GM18499 (cell line): ENCODE measurements at regions not wholly inside any gene's neighbourhood (a gene's known extent, or its start where the extent isn't known, plus 50 kb on each side); places are given as distances from the start of the nearest gene placed in this dataset.
"Not testable (repeated sequence)": the region's sequence is repeated elsewhere in the genome, so short reads cannot be mapped to it uniquely, and the experiment has no call there.

Source experiments
- ATAC-seq: cut with Tn5 transposase; IDR thresholded peaks from one replicate; pipeline ENCODE4 v1.9.1; 2021; ENCODE audit warnings: moderate number of reproducible peaks; ENCODE audit not compliant: insufficient read depth, unreplicated experiment

DNA sequence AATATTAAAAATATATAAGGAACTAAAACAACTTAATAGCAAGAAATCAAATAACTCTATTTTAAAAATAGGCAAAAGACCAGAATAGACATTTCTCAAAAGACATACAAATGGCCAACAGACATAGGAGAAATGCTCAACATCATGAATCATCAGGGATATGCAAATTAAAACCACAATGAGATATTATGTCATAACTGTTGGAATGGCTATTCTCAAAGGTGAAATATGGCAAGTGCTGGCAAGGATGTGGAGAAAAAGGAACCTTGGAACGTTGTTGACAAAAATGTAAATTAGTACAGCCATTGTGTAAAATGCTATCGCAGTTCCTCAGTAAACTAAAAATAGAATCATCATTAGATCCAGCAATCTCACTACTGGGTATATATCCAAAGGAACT, 468.5 kb downstream of the NFIB start:
- no peak for ATAC-seq

DNA sequence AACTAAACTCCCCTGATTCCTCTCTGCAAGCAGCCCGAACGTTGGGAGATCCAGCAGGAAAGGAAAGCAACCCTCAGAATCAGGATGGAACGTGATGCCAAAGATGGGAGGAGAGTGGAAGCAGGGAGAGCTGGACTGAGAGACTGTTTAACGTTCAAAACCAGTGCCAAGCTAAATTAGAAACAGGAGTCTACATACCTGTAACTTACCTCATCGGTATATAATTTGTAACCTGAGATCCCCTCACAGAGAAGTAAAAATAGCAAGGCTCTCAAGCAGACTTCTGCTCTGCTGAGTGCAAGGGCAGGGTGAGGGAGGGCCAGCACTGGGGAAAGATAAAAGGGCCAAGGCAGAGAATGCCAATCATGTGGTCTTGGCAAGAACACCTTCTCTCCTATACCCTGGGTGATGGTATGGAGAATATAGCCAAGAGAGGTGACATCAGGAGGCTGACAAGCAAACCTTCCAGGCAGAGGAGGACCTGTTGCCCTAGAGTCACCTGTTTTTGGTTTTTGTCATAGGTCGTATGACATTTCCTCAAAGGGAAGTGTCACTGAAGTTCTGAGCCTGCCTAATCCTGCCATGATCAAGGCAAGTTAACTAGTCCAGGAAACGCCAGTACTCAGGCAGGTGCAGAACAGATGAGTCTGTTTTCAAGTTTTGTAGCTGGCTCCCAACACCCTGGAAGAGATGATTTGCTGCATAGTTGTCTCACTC, 472.0 kb downstream of the NFIB start:
- no peak for ATAC-seq

DNA sequence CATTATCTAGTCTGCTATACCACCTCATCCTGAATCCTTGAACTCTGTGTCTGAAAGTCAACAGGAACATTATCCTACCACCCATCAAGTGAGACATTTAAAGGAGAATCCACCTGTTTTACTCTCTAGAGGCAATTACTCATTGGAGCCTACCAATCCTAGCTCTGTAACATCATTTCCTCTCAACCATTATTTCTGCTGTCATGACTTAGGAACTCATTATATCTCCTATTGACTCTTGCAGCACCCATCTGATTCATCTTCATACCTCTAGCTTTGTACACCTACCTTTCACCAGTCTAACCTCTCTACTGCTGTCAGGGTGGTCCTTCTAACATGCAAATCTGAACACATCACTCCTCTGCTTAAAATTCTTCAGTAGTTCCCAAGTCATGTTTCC, 481.5 kb downstream of the NFIB start:
- ATAC-seq: no peak

DNA sequence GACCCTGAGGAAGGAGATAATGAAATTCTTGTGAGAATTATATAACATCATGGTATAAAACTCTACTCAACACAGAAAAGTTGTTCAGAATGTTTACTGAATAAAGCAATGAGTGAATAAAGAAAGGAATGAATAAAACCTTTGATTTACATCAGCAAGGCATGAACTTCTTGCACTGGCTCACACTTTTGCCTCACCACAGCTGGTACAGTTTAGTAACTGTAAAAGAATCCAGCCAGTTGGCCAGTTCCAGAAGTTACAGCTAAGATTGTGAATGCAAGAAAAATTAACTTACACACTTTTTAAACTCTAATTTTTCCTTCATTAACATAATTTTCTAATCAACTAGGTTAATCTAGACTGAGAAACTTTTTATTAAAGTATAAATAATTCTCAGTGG, 490.9 kb downstream of the NFIB start:
- no peak for ATAC-seq

DNA sequence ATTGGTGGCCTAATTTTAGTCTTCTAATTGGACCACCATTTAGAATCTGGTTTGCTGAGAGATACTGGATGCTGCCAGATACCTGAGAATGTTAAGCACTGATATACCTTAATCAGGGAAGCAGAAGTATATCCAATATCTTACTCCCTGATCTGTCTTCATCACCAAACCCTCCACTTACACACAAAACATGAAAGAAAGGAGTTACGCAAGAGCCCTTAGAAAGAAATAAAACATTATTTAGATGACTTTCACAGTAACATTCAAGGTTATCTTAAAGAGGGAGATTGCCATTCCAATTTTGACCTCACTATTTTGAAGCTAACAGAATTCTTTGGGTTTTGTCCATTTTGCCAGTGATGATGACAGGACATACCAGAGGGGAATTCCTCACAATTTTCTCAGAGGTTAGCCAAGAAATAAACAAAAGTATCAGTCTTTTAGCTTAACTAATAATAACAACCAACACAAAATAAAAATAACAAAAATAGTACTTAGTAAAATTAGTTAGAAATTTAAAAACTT, 496.1 kb downstream of the NFIB start:
- no peak for ATAC-seq

DNA sequence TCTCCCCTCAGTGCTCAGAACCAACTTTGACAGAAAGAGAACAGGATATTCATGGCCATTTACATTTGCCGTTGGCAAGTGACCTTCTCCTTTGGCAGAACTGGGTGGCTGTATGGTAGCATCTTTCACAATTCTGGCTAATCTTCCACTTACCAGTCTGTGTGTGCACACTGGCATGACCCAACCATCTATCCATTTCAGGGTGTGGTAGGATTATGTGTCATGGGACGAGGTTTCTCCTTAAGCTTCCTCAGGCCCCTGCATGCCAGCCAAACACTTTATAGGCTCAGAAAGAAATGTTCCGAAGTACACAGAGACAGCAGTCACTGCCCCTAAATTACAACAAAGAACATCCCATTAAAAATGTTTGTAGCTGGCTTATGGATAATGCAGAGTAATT, 497.1 kb downstream of the NFIB start:
- no peak for ATAC-seq

DNA sequence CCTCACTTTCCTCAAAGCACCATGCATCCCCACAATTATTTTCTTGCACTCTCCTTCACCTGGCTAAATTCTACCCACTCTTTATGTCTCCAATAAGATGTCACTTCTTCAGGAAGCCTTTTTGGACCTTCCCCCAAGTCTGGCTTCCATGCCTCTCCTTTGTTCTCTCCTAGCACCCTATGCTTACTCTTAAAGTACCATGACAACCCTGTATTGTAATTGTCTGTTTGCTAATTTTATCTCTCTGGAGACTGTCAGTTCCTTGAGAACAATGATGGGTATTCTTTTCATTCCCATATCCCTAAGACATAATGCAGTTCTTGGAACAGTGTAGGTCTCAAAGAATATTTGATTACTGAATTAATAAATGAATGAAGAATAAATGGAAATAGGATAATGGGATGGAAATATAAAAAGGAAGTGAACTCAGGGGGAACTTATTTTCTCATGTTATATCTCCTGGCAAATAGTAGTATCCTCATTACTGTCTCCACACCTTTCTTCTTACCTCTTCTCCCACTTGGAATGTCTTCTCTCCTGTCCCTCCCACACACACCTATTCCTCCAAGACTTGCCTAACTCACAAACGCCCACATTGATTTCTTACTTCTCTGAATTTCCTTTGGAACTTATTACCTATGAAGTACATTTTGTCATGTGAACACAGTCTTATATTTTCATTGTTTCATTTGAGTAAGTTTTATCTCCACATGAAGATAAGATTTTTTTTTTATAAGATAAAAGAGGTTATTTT, 499.1 kb downstream of the NFIB start:
- no peak for ATAC-seq

DNA sequence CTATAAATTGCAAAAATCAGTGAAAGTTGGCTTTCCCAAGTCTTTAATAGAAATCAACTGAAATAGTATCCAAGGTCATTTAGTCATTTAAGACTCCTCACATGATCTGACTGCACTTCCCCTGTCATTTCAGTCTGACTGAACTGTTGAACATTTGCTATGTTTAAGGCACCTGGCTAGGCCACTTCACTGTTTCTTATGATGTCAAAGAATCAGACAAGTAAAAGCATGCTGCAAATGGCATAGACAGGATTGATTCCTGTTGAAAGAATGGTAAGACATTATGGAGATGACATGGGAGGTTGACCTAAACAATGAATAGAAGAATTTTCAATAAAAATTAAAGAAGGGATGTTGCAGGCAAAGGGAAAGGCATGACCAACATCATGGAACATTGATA, 502.1 kb downstream of the NFIB start:
- no peak for ATAC-seq

DNA sequence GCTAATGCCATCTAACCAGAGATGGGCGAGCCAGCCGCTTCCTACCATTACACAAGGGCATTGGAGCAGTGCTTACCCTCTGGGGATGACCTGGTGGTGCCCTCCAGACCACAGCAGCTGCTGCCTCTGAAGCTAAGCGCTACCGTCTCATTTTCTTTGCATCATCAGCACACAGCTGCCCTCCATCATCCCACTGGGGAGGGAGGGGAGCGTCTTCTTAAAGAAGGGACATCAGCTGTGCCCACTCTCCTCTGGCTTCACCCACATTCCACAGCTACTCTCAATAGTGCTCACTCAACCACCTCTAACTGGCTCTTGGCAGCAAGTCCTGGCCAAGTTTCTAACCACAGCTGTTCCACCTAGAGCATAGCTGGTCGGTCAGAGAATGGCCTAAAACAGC, 503.4 kb downstream of the NFIB start:
- no peak for ATAC-seq

DNA sequence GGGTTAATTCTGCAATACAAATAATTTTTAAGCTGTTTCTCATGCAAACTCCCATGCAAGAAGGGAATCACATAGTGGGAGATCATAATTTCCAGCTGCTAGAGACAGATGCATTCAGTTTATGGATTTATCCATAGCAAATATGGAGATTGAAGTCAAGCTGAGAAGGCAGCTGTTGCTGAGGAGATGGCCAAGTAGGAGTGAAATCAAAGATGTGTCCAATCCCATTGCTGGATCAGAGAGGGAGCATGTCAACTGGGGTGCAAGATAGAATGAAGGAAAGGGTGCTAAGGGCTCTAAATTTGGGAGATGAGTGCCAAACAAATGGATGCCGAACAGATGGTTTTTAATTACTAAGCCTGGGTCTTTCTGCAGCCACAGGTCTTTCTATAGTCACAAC, 504.5 kb downstream of the NFIB start:
- ATAC-seq: no peak

DNA sequence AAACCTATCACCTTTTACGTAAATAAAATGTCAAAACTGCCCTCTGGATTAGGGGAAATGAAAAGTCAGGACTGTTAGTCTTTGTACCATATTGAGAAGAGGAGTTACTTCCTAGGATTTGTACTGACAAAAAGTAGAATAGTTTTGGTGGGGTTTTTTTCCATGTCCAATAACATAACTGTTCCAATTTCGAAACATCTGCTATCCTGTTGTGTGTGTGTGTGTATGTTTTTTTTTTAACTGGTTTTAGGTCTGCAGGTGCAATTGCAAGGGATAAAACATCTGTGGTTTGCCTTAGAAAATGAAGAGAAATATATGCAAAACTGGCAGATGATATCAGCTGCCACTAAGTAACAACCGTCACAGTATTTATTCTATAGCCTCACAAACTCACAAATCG, 506.8 kb downstream of the NFIB start:
- no peak for ATAC-seq

DNA sequence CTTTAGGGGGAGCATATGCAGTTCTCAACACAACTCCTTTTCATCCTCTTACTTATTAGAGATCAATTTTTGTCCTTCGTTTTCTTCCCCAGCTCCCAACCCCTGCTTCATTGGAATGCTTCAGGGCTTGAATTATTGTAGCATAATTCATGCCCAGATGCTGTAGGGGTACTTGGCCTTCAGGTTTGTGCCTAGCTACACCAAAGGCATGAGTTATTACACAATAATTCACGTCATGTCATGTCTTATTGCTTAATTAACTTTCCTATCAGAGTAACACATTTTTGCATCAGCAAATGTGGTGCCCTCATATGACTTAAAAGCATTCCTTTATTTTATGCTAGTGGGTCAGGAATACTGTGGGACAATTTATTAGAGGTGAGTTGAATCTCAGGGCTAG, 507.2 kb downstream of the NFIB start:
- no peak for ATAC-seq

DNA sequence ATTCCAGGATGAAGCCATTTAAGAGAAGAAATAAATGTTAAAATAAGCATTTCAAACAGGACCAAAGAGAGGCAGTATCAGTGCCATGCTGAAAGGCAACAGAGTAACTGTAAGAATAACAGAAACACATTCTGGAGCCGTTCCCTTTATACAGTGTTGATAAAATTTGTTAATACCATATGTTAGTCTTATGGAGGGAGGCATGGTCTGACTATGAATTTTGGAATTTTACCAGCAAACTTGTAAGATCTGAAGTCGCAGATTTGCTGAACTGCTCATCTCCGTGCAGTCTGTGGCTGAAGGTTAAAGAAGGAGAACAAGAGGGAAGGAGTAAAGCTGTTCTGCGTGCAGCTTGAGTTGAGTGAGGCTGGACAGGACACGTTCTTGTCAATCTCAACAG, 508.4 kb downstream of the NFIB start:
- ATAC-seq: no peak

DNA sequence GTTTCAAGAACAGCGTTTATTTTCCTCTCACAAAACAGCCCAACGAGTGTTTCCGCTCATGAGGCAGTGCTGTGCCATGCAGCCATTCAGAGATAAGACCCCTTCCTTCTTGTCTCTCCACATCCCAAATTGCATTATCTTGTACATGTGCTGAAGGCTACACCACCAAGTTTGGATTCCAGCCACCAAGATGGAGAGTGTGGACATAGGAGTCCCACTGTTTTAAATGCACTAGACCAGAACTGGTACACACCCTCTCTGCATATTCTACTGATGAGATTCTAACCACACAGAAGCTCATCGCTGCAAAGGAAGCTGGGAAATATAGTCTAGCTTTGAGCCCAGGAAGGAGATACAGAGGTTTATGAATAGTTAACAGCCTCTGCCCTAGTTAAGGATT, 509.4 kb downstream of the NFIB start:
- no peak for ATAC-seq

DNA sequence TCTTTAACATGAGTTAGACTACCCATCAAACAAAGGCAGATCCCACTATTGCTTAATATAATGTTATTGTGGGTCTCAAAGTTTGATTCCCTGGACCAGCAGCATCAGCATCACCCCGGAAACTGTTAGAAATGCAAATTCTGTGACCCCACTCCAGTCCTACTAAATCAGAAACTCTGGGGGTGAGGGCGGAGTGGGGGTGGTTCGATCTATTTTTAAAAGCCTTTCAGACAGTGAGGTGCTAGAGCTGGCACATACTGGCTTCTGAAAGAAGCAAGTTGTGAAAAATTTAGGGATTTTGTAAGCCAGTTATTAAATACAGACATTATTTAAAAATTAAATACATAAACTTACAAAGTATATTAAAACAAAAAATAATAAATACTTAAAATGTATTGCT, 513.2 kb downstream of the NFIB start:
- ATAC-seq: no peak

DNA sequence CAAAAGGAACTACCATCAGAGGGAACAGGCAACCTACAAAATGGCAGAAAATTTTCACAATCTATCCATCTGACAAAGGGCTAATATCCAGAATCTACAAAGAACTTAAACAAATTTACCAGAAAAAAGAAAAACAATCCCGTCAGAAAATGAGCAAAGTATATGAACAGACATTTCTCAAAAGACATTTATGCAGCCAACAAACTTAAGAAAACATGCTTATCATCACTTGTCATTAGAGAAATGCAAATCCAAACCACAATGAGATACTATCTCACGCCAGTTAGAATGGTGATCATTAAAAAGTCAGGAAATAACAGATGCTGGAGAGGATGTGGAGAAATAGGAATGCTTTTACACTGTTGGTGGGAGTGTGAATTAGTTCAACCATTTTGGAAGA, 516.2 kb downstream of the NFIB start:
- not testable (repeated sequence) for ATAC-seq

DNA sequence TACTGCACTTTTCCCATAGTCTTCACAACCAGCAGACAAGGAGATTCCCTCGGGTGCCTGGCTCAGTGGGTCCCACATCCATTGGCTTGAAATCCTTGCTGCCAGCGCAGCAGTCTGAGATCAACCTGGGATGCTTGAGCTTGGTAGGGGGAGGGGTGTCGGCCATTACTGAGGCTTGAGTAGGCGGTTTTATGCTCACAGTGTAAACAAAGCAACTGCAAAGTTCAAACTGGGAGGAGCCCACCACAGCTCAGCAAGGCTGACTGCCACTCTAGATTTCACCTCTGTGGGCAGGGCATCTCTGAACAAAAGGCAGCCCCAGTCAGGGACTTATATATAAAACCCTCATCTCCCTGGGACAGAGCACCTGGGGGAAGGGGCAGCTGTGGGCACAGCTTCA, 512.3 kb upstream of the MPDZ start:
- no peak for ATAC-seq

DNA sequence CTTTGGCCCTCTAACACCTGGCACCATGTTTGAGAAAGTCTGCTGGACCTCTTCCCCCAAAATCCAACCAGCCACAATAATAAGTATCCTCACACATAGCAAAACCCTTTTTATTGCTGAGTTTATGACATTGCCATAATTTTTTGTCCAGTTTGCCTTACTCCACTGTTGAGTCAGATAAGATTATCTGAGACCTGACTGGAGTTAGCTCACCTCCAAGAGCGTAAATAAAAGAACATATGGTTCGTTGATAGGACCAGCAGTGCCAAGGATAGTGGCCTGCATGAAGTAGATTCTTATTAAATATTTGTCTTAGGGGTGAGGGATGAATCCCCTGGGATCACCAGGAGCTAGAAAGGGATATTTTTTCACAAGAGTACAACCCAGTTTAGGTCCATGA, 510.6 kb upstream of the MPDZ start:
- no peak for ATAC-seq

DNA sequence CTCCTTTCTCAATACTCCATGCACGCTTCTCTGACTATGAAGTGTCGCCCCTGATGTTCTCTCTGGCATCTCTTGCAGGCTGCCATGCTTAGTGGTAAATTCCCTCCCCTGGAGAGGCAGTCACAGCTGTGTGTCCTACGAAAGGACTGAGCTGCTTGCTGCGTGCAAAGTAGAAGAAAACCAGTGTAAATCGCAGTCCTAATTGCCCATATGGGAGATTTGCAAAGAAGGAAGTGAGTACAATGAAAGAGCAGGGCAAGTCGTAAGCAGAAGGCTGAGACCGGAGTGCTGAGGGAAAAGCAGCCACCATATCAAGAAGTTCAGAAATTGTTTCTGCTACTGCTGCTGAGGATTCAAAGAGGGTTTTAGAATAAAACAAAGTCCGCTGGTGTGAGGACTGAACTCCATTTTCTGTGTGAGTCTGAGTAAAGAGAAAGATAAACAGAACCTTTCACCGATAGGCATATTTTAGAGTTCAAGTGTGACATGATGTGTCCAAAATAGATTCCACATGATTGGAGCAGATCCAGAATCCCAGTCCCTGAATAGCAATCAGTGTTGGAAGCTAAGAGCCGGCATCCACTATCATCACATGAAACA, 507.8 kb upstream of the MPDZ start:
- ATAC-seq: no peak

DNA sequence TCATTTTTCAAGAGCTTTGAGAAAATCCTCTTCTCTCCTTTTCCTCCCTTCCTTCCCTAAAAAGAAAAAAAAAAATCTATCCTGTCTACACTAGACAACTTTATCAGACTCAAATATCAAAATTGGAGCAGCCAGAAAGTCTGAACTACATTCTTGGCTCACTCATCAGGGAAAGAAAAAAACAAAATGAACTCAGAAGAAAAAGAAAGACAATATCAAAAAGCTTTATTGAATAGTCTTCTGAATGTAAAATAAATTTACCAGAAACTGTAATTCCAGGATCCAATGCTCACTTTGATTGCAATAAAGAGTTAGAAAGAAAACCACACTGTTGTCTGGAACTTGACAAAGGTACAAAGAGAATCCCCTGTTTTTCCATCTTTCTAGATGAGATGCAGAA, 507.2 kb upstream of the MPDZ start:
- ATAC-seq: no peak

DNA sequence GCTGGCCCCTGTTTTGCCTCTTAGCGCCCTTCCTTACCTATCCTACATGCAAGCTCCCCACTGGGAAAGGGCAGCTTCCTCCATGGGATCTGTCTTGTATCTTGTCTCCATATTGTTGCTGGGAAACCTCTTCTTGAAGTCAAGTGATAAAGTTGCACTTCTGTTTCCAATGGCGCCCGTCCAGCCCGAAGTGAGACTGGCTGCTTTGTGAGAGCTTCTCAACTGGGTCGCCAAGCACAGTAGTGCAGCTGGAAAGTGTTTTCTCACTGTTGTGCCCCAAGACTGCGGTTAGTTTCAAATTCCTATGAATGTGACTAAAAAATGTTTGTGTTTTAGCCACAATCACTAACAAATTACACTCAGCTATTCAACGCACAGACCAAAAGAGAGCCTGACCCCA, 506.6 kb upstream of the MPDZ start:
- ATAC-seq: no peak

DNA sequence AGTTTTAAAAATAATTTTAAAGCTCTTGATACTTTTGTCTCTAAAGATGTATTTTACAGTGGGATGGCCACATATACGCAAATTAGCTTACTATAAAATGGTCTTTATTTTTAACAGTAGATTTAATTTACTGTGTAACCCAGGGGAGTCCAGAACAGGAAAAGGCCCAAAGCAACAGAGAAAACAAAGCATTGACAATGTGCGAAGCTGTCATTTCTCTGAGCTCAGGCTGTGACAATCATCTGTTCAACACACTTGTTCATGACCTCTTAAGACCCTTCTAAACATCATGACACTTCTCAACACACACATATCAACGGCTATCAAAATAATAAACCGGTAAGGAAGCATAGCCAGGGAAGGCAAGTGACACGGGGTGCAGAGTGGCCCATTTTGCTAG, 499.6 kb upstream of the MPDZ start:
- ATAC-seq: no peak
